Inferior parietal cortex (tissue), 1 donor: ENCODE measurements at regions not wholly inside any gene's neighbourhood (a gene's known extent, or its start where the extent isn't known, plus 50 kb on each side); places are given as distances from the start of the nearest gene placed in this dataset.
"Not testable (repeated sequence)": the region's sequence is repeated elsewhere in the genome, so short reads cannot be mapped to it uniquely, and the experiment has no call there.

ENCODE experiments used
- DNase-seq: peaks from one replicate; pipeline ENCODE4 v3.0.0-alpha.2; 2016; ENCODE audit errors: extremely low spot score

DNA sequence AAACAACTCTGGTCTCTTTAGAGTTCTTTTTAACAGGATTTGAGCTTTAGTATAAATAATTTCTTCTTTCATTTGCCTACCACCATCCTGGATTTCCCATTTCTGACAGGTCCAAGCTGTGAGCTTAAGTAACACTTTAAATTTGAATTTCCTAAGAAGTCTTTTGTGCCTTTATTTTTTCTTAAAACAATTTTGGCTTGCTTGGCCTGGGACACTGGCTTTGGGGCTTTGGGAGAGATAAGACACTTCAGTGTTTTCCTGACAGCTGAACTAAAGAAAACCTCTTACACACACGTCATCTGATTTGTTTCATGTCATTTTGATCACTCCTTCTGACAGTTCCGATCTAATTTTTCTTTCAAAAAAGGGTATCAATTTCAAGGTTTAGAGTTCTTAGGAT lies 121.3 kb upstream of the BMPER start:
- no peak for DNase-seq

DNA sequence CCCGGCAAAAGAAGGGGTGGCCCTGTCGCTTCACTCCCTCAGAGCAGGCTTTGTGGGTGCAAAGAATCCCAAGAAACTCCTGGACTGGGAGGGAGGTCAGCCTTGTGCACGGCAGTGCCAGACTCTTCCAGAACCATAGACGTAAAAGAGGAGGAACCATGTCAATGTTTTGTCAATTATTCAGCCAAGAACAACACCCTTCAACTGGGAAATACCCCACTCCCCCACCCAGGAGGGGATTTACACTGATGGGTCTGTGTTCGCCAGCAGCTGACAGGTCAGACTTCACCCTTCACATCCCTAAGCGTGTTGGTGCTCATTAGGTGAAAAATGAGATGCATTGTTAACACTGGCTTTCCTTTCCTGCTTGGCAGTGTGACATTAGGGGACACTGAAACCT lies 116.8 kb upstream of the BMPER start:
- no peak for DNase-seq

DNA sequence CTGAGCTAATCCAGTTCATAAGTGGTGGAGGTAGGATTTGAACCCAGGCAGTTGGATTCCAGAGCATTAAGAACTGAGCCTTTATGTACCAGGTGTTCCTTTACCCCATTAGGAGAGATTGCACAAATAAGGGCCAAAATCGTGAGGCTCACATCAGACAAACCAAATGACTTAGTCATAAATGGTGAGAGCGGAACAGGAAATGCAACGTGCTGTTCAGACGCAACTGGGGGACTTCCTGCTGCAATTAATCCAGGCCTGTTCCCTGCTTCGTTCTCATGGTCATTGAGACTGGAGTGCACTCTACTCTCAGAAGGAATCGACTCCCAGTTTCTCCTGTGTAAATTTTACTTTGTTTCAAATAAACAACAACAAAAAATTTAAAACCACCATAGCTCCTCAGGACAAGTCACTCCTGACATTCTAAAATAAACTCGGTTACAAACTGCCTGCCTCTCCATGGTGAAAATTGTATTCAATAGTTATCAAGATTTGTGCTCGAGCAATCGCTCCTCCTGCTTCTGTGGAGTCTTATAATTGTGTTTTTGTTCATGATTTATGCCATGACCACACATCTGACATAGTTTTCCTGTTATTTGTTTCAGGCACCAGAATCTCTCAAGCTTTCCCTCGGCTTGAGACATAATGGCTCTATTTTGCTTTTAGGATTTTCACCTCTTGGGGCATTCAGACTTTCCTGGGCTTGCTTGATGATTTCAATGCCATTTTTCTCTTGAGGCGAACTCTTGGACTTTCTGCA lies 115.3 kb upstream of the BMPER start:
- no peak for DNase-seq

DNA sequence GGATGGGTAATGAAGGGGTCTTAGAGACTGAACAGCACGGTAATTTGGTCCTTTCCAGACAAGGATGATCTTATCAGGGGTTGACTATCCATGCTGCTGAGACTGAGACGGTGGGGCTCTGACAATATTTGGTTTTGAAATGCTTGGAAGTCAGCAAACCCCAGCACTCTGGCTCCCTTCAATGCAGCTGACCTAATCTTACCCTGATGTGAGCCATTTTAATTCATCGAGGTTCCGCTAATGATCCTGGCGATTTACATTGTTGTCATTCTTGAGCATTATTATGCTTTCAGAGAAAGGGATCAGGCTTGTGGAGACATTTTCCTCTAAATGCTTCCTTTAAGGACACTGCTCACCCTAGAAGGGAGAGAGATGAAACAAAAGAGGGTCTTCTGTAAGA lies 114.6 kb upstream of the BMPER start:
- no peak for DNase-seq

DNA sequence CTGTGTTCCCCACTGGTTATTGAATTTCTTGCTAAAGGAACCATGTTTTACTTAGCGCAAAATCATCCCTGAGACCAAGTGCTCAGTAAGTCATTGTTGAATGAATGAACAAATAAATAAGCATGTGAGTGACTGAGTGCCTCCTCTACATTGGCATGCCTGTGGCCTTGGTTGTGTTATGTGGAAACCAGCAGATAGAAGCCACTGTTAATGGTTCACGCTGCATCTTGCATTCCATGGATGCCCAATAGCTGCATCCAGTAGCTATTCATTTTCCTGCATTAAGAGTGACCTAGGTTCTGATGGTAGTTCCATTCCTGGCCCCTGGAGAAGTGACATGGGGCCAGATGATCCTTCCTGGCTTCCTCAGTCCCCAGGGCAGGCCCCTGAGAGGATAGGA lies 113.3 kb upstream of the BMPER start:
- DNase-seq: no peak

DNA sequence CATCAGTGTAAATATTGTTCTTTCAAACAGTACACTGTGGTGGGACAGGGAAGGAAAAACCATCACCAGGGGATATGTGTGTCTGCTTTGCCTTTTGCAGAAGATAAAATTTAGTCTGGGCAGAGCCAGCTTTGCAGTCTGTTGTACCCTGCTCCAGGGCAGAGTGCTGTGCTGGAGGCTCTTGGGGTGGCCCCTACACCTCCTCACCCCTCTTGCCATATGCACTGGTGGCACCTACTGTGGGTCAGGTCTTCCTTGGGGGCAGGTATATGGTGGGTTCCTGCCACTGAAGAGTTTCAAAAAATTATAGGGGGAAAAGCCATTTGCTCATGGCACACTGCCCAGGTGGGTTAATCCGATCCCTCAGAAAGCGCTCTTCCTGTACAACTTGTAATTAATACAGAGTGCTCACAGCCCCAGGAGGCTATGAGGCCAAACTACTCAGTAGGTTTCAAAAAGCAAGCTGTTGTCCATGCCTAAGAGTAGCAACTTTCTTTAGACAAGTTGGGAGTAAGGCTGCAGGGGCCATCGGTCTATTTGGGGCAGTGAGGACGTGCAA lies 112.7 kb upstream of the BMPER start:
- no peak for DNase-seq

DNA sequence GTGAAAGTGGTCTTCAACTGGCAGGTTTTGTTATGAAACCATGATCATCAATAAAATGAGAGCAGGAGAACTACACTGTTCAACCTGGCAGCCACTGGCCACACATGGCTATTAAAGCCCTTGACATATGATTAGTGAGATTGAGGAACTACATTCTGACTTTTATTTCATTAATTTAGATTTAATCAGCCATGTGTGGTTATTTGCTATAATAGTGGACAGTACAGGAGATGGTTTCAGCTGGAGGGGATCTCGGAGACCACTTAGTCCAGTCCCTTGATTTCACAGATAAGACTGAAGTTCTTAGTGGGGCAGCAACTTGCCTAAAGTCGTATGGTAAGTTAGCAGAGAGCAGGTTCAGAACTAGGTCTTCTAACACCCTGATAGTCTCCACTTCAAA lies 111.7 kb upstream of the BMPER start:
- no peak for DNase-seq

DNA sequence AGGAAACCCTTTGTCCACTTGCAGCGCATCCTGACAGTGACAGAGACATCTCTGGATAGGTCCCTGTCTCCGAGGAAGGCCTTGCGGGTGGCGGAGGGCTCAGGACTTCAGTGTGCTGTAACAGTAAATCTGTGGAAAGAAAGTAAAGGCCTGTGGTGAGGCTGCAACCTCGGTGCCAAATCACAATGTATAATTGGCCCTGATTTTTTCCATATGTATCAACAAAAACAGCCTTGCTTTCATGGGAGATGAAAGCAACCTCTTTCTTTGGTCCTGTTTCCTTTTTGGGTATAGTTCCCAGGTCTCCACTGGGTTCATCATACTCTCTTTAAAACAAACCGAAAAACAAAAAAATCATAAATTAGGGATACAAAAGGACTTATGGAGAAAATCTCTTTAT lies 110.9 kb upstream of the BMPER start:
- no peak for DNase-seq

DNA sequence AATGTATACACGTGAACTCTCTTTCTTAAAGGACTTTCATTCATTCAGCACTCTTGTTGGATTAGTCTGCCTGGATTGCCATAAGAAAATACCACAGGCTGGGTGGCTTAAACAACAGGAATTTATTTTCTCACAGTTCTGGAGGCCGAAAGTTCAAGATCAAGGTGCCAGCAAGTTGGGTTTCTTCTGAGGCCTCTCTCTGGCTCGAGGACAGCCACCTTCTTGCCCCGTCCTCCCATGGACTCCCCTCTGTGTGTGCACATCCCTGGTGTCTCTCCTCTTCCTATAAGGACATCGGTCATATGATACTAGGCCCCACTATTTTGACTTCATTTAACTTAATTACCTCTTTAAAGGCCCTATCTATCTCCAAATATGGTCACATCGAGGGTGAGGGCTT lies 110.4 kb upstream of the BMPER start:
- no peak for DNase-seq

DNA sequence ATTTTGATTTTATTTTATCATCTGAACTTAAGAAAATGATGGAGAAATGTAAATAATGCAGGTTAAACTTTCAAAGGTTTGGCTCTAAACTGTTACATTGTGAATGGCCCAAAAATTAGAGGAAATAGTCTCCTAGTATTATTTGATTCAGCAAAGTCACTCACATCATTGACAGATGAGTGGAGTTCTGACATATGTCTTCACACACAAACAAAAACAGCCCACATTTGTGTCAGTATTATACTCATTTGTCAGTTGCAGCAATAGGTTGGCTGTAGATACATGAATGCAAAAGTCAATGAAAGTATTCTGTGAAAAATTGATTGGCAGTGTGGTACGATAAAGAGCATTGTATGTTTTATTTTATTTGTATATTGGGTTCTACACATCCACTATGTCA lies 108.8 kb upstream of the BMPER start:
- no peak for DNase-seq

DNA sequence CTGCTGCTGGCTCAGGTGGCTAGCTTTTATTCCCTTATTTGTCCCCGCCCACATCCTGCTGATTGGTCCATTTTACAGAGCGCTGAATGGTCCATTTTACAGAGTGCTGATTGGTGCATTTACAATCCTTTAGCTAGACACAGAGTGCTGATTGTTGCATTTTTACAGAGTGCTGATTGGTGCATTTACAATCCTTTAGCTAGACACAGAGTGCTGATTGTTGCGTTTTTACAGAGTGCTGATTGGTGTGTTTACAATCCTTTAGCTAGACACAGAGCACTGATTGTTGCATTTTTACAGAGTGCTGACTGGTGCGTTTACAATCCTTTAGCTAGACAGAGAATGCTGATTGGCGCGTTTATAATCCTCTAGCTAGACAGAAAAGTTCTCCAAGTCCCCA lies 107.8 kb upstream of the BMPER start:
- DNase-seq: not testable (repeated sequence)

DNA sequence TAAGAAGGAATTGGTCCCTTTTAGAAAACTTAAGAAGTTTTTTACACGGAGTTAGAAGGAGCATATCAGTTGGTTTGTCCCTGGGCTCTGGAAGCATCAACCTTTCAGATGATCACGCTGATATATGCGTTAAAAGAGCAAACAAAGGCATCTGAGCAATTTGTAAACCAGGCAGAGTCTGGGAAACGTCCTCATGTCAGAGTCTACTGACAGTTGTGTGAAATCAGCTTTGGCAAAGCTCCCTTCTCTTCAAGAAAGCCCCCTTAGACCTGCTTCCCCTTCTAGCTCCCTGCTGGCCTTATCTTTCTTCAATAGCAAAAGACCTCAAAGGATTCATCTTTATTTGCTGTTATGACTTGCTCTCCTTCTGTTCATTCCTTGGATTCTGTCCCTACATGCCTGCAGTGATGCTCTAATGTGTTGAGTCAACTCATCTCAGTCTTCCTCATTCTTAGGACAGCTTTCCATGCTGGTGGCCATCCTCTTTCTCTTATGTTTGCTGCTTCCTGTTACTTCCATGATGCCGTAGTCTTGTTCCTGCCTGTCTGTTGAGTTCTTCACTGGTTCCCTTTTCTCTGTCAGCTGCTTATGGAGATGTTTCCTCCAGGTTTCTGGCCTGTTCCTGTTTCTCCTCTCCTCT lies 106.5 kb upstream of the BMPER start:
- DNase-seq: no peak

DNA sequence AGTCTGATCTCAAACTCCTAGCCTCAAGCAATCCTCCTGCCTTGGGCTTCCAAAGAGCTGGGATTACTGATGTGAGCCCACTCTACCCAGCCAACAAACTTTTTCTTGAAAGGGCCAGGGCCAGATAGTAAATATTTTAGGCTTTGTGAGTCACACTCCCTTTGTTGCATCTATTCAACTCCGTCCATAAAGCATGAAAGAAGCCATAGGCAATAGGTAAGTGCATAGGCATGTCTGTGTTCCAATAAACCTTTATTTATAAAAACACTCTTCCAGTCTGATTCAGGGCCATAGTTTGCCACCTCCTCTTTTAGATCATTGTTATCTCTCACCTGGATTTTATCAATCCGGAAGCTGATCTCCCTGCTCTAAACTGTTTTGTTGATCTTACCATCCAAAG lies 105.6 kb upstream of the BMPER start:
- DNase-seq: no peak

DNA sequence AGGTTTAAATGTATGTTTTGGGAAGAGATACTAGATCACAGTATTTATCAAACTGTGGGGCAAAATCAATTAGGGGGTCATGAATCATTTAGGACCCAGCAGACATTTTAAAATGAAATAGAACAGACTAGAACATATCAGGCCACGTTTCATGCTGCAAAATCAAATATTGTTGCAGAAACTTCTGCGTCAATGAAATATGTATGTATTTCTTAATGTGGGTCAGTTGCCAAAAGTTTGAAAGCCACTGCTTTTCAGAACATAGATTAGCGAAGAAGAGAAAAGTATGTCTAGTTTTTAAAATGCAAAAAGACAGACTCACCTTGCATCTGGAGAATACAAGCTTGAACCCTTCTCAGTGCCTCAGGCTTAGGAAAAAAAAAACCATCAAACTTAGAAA lies 102.7 kb upstream of the BMPER start:
- DNase-seq: no peak

DNA sequence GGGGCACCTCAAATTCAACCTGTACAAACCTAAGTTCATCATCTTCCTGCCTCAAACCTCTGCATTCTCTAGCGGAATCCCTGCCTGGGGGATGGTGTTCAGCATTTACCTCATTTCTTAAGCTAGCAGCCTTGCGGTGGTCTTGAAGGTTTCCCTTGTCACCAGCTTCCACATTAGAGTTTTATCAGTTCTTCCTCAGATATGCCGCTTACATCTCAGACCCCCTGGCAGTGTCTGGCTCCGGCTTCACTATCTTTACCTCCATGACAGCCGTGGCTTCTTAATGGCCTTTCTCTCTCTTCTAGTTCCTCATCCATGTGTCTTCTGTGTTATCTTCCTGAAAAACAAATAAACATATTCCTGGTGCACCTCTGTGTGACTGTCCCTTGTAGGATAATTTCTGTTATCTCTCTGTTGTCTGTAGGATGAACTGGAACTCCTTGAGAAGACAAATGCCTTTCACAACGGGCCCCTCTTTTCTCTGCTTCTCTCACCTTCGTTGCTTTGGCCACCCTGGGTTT lies 101.1 kb upstream of the BMPER start:
- no peak for DNase-seq

DNA sequence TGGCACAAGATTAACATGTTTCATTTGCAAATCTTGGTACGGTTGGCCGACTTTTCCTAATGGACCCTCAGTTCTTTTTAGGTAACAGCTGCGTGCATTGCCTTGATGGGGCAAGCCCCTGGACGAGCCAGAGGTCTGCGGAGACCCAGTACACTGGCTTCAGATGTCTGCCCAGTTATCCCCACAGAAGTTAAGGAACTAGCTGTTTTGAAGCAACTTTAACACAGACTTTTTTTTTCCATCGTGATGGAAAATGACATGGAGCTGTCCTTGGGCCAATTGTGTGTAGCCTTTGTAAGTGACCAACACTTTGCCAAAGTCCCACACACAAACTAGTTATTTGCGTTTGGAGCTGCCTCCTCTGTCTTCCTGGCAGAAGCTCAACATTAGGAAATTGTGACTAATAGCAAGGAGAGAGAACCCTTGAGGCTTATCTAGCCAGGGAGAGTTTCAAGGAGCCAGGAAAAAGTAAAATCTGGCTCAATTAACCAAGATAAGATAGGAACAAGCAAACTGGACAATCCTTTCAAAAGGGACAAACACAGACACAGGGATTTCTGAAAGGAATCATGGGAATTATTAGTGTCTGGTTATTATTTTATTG lies 99.6 kb upstream of the BMPER start:
- DNase-seq: no peak

DNA sequence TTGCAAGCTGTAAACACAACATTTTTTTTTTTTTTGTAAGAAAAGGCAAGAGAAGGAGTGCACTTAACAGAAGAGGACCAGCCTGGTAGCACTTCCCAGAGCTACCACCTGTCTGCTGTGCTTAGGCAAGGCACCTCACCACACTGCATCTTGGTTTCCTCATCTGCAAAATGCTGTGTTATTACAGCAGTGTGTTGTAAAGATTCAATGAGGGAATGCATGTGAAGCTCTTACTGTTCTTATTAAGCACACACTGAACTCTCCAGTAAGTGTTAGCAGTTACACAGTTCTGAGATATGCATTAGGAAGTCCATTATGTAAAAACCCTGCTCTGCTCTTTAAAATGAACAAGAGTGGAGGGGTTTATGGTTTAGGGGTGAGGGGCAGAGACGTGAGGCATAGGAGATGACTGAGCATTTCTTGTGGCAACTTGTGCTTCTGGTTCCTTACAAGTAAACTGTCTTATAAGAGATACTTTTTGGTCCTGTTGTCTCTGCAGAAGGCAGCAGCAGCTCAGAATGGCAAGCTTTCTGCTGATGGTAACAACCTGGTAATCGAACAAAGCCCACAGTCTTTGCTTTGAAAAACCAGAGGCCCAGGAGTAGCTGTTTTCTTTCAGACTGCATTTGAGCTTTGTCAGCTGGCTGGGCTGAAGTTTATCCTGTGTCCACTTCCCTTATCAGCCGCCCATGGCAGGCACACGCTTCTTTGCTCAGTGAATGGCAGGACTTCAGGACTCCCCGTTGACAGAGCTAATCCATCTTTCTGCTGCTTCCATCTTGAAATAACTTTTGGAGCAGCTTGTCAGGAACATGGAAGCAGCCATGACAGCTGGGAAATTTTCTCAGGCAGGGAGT lies 98.8 kb upstream of the BMPER start:
- DNase-seq: no peak

DNA sequence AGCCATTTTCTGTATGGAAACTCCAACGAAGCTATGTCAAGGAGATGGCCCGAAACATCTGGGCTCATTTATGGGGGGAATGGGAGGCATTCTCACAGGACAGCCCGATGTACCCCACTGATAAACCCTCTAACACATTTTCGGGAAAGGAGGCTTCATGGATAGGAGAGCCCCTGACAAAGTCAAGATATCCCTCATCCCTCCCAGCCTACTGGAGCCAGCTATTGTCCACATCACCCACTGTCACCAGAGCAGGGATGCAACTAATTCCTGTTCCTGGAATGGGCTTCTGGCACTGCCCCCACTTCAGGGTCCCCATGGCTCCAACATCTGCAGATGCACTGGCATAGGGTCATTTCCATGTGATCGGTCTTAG lies 98.2 kb upstream of the BMPER start:
- DNase-seq: no peak

DNA sequence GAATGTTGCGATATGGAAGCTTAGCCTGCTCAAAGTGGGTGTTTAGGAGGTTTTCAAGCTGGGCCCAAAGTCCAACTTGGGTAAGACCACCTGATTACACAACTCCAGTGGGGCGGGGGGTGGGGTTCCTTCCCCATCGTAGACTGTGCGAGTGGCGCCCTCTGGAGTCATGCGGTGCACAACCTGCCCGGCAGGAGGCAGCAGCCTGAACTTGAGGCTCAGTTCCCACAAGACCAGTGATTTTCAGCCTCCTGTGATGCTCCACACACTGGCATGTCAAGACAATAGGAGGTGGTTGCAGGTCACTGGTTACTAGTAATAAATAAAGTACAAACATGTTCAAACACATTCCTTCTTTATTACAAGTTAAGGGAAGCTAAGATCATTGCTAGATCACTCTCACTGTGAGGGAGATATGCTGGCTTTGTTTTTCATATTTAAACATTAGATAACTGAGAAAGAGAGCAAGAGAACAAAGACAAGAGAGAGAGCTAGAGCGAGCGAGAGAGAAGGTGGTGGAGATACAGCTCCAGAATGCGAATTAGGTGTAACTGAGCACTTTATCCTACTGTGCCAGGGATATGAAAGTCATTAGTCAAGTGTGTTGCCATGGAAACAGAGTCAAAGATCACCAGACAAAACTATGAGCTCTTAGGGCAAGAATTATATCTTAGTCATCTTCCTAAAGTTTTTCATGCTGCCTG lies 97.4 kb upstream of the BMPER start:
- DNase-seq: no peak

DNA sequence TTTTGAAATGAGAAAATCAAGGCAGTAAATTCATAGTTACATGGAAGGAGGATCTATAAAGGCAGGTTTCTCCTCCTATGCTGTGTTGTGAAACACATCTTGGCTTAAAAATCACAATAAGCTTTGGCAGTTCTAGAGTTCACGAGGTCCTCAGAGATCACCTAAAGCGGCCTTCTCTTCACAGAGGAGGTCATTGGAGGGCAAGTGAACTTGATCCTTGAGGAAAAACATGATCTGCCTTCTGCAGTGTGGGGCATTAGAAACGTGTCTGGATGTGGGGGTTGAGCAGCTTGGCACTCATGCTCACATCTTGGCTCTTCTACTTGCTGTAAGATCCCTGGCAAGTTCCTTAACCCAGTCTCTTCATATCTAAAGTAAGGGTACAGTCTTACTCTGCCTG lies 96.1 kb upstream of the BMPER start:
- no peak for DNase-seq

DNA sequence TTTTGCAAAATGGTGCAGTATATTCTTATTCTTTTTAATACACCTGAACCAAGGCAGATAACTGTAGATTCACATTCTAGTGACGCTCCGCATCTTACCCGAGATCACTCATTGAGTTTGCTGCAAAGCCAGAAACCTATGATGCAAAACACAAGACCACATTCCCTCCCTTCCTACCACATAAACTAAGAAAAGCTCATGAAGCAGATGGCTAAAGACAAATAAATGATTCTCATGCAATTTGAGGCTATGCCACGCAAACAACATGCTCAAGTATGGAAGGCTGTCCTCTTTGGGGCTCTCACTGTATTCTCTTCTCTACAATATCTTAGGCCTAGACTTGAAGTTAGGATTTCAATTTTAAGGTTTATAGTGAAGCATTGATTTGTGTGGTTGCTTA lies 95.0 kb upstream of the BMPER start:
- DNase-seq: no peak
